ENCODE measurements at regions not wholly inside any gene's neighbourhood (a gene's known extent, or its start where the extent isn't known, plus 50 kb on each side); places are given as distances from the start of the nearest gene placed in this dataset.
A peak's percentile ranks its signal among the peaks of the same experiment; 100 is the strongest.

- TF ChIP-seq ZNF121 (CRISPR knock-in tag; IDR thresholded peaks at IDR 0.05) (no peak), KMT2A (CRISPR knock-in tag; IDR thresholded peaks at IDR 0.05) (0 out of 2 replicates have a peak, but pooled peaks have one; percentile 26), ZSCAN5A (CRISPR knock-in tag; IDR thresholded peaks at IDR 0.05; ENCODE audit: borderline replicate concordance) (0 out of 2 replicates have a peak, but pooled peaks have one; percentile 42), ZNF740 (CRISPR knock-in tag; IDR thresholded peaks at IDR 0.05) (no peak), HBP1 (CRISPR knock-in tag; IDR thresholded peaks at IDR 0.05; ENCODE audit: low read depth) (no peak), ZNF446 (CRISPR knock-in tag; IDR thresholded peaks at IDR 0.05) (no peak), ZNF720 (CRISPR knock-in tag; IDR thresholded peaks at IDR 0.05) (no peak), SMAD9 (CRISPR knock-in tag; IDR thresholded peaks at IDR 0.05) (no peak), PITX1 (CRISPR knock-in tag; IDR thresholded peaks at IDR 0.05) (peak; percentile 46; the same call in 1 of the 2 replicates), TOPORS (CRISPR knock-in tag; IDR thresholded peaks at IDR 0.05) (no peak), HMG20A (CRISPR knock-in tag; IDR thresholded peaks at IDR 0.05; ENCODE audit: borderline replicate concordance) (peak; percentile 98), GZF1 (CRISPR knock-in tag; IDR thresholded peaks at IDR 0.05) (no peak), MXD3 (CRISPR knock-in tag; IDR thresholded peaks at IDR 0.05) (no peak), CBX2 (IDR thresholded peaks at IDR 0.05; ENCODE audit: low read depth, low read length) (no peak), CBX2 (CRISPR knock-in tag; IDR thresholded peaks at IDR 0.05; ENCODE audit: low read depth) (no peak), E2F1 (CRISPR knock-in tag; IDR thresholded peaks at IDR 0.05) (no peak), CCDC6 (CRISPR knock-in tag; IDR thresholded peaks at IDR 0.05) (peak; percentile 60; the same call in 1 of the 2 replicates), HCFC1 (IDR thresholded peaks at IDR 0.05; ENCODE audit: low read depth, low read length) (no peak), TIGD3 (CRISPR knock-in tag; IDR thresholded peaks at IDR 0.05; ENCODE audit: borderline replicate concordance) (no peak), PCBP1 (IDR thresholded peaks at IDR 0.05; ENCODE audit: borderline replicate concordance, low read depth, low read length) (no peak), POLR2G (IDR thresholded peaks at IDR 0.05; ENCODE audit: low read depth, low read length) (no peak), ATF5 (CRISPR knock-in tag; IDR thresholded peaks at IDR 0.05; ENCODE audit: low read depth) (no peak), IRX3 (CRISPR knock-in tag; IDR thresholded peaks at IDR 0.05; ENCODE audit: borderline replicate concordance, low read depth) (0 out of 2 replicates have a peak, but pooled peaks have one; percentile 54), ZNF878 (CRISPR knock-in tag; IDR thresholded peaks at IDR 0.05) (peak; percentile 87)
Measured at GRCh38 chr2:19140463-19141208, 217.8 kb downstream of the OSR1 start (continued).
